Activated T-cell treated with anti-CD3 and anti-CD28 coated beads, Interleukin-2, amount 50 U/mL, for 48 hours (primary cell): ENCODE measurements at regions not wholly inside any gene's neighbourhood (a gene's known extent, or its start where the extent isn't known, plus 50 kb on each side); places are given as distances from the start of the nearest gene placed in this dataset.
"Not testable (repeated sequence)": the region's sequence is repeated elsewhere in the genome, so short reads cannot be mapped to it uniquely, and the experiment has no call there.

Experiments used
- DNase-seq, 2 experiments: peaks; one replicate each; pipeline ENCODE4 v3.0.0-alpha.2; 2020

DNA sequence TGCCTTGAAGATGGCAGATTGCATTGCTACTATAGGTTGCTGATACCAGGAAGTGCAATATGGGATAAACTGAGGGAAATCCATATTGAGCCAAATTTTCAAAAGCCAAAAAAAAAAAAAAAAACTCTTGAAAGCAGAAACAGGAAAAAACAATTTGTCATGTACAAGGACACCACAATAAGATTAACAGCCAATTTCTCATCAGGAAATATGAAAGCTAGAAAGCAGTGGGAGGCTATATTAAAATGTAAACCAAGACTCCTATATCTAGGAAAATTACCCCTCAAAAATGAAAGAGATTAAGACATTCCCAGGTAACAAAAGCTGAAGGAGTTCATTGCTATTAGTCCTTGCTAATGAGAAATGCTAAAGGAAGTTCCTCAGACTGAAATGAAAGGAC is 462.8 kb upstream of the DPH6 start:
- no peak for DNase-seq

DNA sequence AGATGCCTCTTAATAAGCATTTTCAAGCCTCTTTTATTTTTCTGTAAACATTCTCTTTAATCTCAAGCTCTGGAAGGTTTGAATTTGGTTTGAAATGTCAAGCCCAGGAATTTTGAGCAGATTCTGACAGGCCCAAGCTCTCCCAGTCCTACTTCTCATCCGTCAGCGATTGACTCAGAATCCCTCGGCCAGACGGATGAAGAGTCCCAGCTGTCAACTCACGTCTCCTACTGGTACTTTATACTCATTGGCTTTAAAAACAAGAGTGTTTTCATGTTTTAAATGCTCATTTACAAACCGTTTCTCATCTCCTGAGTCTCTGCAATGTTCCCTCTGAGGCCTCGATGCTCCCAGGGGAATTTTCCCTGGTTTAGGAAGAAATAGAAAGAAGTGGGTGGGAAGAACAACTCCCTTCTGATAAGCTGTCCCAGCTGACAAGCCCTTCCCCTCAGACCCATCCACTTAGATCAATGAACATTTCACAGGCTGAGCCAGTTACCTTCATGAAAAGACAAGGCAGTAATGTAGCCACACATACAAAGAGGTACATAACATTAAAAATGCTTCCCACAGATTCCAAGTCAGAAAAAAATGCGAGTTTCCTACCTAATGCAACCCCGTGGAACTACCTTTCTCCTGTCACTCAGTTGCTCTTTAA is 478.2 kb upstream of the DPH6 start:
- DNase-seq, result no peak

DNA sequence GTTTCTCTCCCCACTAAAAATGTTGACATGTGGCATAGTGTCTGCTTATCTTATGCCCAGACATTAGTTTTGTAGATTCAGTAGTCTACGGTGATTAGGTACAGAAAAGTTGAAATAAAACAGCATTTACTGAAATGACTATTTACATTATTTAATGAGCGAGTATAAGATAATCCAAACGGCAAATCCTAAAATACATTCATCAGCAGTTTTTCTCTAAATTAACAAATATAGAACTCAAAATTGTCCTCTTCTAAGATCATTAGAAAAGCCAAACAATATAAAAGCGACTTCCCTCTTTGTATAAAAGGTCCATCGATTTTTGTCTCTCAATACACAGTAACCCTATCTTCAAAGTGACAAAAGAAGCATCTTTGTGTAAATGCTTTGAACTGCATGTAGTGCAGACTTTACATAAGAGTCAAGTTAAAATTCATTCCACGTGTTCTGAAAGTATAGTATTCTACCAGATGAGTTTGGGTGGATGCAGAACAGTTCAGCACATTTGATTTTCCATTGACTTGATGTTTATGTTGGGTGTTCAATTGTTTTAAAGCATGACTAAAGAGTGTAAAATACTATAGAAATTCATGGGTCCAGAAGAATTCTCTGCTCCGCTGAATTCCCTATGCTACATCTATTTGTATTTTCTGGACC is 480.8 kb upstream of the DPH6 start:
- DNase-seq, result no peak

DNA sequence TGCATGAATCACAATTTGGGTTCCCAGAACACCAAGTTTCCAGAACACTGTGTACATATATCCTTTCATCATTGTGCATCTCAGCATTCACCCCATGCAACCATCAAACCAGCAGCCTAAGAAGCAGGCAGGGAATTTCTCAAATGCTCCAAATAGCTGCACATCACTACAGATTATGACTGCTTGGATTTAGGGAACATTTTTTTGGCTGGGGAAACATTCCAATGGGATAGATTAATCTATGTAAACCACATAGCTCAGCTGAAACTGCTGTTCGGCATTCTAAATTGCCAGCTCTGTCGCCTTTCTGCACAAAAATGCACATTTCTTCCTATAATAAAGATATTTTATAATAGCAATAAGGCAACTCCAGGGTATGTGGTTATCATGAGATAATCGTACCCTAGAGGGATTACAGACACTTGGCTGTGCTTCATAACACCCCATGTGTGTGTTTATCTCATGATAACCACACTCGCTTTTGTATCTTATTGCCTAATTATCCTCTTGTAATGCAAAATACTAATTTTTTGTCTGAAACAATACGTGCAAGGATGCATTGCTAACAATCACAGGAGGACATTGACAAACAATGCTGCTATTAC is 483.7 kb upstream of the DPH6 start:
- DNase-seq, result no peak

DNA sequence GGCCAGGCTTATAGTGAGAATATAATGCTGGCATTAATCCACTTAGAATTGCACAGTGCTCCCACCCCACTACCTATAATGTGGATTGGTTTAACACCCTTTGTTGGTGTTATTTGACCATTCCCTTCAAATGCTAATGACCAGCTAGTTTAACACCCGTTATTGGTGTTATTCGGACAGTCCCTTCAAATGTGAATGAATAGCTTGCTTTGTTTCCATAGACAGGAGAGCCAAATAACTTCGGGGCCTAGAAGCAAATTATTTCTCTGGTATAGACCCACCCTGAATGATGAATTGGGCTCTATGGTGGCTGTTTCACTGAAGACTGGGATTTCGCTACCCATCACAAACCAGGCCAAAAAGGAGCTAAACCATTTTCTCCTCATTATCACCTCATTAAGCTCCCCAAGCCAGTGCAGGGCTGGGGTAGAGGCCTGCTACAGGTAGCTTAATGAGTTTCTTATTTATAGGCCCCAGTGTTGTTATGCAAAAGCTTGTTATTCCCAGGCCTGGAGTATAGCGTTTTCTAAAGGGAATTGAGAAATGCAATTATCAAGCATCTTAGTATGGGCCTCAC is 494.1 kb upstream of the DPH6 start:
- no peak for DNase-seq

DNA sequence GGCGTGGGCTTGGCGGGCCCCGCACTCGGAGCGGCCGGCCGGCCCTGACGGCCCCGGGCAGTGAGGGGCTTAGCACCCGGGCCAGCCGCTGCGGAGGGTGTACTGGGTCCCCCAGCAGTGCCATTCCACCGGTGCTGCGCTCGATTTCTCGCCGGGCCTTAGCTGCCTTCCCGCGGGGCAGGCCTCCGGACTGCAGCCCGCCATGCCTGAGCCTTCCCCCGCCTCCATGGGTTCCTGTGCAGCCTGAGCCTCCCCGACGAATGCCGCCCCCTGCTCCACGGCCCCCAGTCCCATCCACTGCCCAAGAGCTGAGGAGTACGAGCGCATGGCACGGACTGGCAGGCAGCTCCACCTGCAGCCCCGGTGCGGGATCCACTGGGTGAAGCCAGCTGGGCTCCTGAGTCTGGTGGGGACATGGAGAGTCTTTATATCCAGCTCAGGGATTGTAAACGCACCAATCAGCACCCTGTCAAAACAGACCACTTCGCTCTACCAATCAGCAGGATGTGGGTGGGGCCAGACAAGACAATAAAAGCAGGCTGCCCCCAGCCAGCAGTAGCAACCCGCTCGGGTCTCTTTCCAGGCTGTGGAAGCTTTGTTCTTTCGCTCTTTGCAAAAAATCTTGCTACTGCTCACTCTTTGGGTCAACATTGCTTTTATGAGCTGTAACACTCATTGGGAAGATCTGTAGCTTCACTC is 501.2 kb upstream of the DPH6 start:
- DNase-seq, result not testable (repeated sequence)

DNA sequence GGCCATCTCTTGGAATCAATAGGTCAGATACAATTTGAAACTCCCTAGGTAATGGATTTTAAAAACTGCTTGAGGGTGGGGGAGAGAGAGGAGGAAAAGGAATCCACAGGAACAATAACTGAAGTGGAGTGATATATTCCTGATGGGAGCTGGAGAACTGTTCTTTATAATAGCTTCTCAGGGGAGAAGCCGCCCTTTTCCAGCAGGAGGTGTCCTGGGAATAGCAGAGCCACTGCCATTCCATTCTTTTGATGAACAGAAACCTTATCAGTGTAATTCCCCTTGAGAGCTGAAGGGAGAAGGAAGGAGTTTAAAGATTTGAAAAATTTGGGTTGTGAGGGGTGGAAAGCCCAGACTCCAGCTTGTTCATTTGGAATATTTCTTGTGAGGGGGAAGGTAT is 504.9 kb upstream of the DPH6 start:
- DNase-seq, result no peak

DNA sequence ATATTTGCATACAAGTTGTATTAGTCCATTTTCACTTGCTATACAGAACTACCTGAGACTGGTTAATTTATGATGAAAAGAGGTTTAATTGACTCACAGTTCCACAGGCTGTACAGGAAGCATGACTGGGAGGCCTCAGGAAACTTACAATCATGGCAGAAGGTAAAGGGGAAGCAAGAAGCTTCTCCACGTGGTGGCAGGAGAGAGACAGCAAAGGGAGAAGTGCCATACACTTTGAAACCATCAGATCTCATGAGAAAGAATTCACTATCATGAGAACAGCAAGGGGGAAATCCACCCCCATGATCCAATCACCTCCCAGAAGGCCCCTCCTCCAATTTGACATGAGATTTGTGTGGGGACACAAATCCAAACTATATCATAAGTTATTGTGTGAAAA is 506.7 kb upstream of the DPH6 start:
- not testable (repeated sequence) for DNase-seq

DNA sequence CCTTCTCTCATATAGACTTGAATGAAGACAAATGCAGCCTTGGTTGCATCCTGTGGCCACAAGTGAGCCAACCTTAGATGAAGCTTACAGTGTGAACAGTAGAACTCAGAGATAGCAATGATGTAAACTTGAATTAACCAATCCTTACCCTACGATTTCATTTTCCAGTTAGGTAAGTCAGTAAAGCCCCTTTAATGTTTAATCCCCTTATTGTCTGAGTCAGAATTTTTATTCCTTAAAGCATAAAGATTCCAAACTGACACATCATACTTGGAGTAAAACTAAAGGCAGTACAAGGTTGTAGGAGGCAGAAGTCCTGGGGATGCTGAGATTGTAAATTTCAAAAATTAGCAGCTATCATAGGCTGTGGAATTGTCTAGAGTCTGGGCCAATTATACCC is 507.8 kb upstream of the DPH6 start:
- no peak for DNase-seq

DNA sequence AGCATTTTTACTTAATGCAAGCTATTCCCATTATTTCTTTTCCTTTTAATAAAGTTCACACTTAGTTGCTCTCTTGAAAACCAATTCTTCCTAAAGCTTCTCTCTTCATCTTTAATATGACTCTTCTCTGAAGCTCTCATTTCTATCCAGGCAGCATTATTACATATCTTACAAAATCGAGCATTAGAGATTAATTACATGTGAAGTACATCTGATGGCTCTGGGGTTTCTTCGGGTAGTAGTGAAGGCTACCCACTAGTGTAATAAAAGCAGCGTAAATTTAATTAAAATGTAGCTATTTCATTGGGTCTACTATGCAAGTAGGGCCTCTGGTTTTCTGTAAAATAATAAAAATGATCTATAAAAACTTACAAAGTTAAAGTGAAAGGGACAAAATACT is 513.6 kb upstream of the DPH6 start:
- no peak for DNase-seq

DNA sequence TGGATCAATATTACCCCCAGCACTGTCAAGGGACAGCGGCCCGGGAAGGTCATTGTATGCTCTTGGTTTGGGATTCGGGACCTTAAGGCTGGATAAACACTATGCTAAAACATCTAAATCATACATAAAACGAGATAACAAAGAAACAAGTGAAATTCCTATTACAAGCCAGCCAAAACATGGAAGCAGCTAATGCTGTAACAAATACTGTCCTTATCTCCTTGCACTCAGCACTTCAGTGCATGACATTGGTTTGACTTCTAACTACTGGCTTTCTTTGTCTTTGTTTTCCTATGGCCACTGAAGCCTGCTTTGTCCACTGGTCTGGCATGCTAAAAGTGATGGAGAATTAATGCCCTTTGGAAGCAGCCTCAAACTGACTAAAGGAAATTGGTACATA is 516.4 kb upstream of the DPH6 start:
- DNase-seq, result no peak

DNA sequence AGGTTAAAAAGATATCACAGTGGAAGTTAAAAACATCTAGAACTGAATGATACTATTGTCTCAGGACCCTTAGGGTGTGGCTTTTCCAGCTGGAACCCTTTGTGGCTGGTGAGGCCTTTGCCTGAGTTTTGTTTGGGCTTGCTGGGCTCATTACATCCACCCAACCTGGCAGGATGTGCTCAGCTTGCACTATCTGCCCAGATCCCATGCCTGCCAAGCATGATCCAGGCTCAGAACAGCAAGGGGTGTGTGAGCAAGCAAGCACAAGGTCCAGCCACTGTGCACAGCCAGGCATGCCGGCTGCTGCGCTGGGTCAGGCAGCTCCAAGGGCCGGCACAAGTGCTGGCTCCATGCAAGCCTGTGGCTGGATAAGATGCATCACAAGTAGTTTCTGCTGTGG is 512.7 kb upstream of the CDIN1 start:
- DNase-seq, result no peak

DNA sequence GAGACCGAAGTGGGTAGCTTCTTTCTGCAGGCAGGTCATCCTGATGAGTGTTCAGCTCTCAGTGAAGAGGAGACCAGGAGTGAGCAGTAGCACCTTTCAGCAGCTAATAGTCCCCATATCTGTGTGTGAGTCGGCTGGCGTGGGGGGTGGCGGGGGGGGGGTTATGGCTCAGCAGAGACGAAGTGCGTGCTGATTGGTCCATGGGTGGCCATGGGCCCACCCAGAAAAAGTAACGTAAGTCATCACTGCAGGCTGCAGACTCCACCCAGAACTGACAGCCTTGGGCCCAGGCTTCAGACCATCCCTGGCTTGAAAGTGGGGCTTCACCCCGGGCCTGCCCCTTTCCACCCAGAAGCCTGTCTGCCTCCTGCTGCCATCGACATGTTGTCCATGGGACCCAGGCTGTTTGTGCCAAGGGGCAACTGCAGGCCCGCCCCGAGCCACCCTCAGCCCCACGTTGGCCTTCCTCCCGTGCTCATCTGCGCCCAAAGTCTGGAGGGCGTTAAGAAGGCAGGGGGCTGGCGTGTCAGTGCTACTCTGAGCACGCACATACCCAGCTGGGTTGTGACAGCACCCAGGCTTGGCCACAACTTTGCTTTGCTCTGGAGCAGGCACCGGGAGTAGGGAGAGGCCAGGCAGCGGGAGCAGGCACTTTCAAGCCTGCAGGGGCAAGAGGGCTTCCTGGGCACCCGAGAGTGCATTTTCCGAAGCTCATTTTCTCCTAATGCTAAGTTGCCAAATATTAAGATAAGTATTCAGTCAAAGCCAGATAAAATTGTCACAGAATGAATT is 511.7 kb upstream of the CDIN1 start:
- no peak for DNase-seq

DNA sequence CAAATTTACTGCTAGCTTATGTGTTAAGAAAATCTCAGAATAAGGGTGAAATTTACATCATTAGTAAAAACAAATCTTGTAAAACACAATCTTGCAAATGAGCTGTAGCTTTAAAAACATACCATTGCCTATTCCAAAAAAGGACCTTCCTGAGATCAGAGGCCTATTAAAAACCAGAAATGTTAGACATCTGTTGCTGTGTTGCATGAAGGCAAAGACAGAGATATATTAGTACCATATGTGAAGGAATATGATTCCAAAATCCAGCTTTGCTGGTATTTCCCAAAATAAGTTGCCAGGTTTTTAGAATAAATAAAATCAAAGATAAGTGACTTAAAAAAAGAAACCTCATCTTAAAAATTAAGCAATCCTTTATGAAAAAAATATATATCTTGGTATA is 504.1 kb upstream of the CDIN1 start:
- DNase-seq, result no peak

DNA sequence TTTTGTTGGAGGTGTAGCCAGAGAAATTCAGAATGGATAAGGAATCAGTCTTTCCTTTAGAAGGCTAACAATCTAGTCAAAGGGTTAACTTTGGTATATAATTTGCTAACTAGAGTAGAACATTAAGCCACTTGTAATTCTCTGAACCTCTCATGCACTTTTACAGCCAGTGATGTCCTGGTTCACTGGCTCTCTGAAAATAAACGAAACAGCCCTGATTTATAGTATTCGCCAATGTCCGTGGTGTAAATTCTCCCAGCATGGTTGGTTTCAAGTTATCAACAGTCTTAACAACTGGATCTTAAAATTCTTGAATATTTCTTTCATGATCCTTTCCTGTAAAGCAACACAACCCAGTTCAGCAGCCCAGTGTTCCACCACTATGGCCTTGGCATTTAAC is 500.4 kb upstream of the CDIN1 start:
- no peak for DNase-seq

DNA sequence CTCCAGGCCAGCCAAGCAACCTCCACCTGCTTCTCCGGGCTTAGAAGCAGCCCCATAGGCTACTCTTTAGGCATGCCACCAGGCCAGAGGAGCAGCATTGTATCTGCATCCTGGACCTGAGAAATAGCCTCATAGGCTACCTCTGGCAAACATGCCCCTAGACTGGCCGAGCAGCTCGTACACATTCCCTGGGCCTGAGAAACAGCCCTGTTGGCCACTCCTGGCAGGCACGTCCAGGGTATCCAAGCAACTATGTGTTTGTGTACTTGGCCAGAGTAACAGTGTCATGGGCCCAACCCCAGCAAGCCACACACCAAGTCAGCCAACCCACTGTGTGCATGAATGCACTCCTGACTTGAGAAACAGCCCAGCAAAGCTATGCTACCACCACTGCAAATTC is 498.7 kb upstream of the CDIN1 start:
- DNase-seq, result no peak

DNA sequence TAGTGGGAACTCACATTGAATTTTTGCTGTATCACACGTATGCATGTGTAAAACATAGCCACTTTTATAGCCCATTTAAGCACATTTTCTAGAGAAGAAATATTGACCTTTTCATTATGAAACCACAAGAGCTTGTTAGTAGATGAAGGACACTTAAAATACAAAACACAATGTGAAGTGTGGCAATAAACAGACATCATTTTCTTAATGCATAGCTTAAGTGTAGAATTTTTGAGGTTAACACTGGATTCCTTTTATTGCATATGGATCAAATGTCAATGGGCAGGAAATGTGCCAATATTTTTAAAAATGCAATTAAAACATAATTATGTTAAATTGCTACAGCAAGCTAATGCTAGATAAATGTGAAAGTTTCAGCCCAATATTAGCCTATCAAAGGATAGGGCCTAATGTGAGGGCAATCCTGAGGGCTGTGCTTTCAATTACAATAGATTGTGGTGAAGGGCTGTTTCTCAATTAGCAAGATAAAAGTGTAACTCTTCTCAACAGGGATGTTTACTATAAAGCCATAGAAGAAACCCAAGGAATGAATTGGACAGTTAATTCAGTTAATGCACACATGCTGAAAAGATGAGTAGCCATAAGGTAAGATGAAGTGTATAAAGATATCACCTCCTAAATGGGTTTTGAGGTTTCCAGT is 489.0 kb upstream of the CDIN1 start:
- no peak for DNase-seq

DNA sequence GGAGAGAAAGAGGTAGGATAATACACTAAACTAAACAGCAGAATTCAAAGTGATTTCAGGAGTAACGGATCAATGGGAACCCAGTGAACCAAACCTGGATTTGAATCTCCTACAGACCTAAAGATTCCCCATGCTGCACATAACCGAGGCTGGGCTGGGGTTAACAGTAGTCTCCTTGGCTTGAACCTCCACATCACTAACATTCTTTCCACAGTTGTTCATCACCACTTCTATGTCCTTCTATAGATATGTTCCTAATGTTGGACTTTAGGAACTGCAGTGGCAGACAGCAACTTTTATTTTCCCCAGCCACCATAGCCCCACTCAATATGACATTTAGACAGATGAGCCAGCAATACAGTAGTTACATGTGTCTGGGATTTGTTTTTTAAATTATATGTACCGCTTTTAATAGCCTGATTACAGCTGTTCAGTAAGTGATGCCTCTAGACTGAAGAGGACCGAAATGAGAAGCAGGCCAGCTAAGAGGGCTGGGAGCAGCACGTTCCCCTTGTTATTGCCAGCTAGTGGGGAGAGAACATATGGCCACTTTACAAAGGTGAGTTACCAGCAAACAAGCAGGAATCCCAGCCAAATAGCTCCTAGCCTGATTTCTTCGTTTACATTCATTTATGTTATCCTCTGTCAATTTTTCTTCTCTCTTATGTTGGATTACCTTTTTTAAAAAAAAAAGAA is 472.6 kb upstream of the CDIN1 start:
- no peak for DNase-seq

DNA sequence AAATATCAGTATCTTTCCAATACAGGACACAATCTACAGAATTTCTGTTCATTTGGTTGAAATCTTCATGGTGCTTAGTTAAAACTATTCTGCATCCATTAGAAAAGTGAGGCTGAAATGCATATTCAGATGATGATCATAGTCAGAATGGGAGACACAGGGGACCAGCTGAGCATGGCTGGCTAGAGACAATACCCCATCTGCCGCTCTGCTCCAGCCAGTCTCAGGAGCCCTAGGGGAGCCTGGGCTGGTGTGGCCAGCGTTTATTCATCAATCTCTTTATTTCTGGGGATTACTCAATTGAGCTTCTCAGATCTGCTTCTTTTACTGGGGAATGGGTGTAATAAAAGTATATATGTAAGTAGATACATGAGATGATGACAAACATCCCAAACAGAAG is 470.9 kb upstream of the CDIN1 start:
- DNase-seq, result no peak

DNA sequence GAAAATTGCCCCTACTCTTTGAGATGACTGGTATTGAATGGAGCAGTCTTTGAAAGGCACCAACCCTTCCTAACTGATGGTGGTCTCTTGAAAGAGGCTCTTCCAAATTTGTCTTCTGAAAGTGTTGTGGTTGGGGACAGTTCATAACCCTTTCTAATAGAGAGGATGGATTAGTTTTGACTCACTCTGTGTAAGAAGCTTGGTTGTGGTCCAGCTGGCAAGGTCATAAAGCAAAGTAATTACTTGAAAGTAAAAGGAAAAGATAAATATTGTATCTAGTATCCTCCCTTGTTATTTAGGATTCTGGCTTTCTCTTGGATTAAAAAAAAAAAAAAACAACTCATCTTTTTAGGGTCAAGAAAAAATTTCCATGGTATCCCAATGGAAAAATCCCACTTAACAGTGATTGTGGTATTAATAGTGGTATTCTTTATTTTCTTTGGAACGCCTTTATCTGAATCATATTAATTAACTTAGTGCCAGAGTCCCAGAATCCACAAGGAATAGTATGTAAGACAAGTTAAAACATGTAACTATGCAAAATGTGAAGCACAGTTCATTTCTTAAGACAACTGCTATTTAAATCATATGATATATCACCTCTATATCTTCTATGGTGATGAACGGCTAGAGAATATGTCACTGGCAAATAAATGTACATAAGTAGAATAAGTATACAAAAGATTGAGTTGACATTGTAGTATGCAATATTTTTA is 469.3 kb upstream of the CDIN1 start:
- DNase-seq, result no peak

DNA sequence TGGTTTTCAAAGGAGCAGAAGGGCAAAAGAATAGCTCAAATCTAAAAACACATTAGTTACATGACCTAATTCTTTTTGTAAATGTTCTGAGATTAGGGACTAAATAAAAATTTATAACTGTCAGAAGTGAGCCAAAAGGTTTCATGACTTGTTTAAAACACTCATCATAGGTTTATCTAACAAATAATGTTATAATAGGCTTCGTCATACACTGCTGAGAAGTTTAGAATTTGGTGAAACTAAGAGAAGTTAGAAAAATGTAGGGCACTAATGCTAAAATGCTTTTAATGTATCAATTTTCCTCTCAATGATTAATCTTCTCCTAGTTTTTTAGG is 468.8 kb upstream of the CDIN1 start:
- no peak for DNase-seq
